ENCODE measurements at regions not wholly inside any gene's neighbourhood (a gene's known extent, or its start where the extent isn't known, plus 50 kb on each side); places are given as distances from the start of the nearest gene placed in this dataset.

DNA sequence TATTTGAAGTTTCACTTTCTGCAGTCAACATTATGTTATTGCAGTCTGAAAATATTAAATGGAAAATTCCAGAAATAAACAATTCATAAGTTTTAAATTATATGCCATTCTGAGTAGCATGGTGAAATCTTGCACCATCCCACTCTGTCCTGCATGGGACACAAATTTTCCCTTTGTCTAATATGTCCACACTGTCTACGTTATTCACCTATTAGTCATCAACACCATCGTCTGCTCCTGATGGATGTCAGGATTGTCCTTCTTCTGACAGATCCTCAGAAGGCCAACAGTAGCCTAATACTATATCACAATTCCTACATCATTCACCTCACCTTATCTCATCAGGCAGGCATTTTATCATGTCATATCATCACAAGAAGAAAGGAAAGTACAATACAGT, 163.1 kb downstream of the TXNL1 start:
- Histone ChIP-seq H3K4me3 (ENCODE audit: severe bottlenecking) (no peak overlapping the region), H3K27ac (ENCODE audit: poor library complexity, severe bottlenecking) (no peak overlapping the region), H3K36me3 (ENCODE audit: low read depth) (no peaks in the 10 kb centered on the region), H3K4me1 (ENCODE audit: insufficient read depth, poor library complexity, severe bottlenecking) (no peaks in the 10 kb centered on the region), H3K27me3 (ENCODE audit: insufficient read depth, poor library complexity, severe bottlenecking) (no peaks in the 10 kb centered on the region), H3K9me3 (ENCODE audit: severe bottlenecking) (no peaks in the 10 kb centered on the region)
- DNase-seq (ENCODE audit: low spot score) (no peak), ATAC-seq (ENCODE audit: low read depth) (peak; percentile 42; the same call in 2 of the 3 replicates)
- no peak for TF ChIP-seq CTCF (IDR thresholded peaks at IDR 0.05; ENCODE audit: poor library complexity, severe bottlenecking)

- no peak overlapping the region for H3K4me3 ChIP-seq (ENCODE audit: severe bottlenecking)
- no peak for DNase-seq (ENCODE audit: low spot score)
Observed at GRCh38 chr18:56473400-56474024, 164.9 kb downstream of the TXNL1 start.

DNA sequence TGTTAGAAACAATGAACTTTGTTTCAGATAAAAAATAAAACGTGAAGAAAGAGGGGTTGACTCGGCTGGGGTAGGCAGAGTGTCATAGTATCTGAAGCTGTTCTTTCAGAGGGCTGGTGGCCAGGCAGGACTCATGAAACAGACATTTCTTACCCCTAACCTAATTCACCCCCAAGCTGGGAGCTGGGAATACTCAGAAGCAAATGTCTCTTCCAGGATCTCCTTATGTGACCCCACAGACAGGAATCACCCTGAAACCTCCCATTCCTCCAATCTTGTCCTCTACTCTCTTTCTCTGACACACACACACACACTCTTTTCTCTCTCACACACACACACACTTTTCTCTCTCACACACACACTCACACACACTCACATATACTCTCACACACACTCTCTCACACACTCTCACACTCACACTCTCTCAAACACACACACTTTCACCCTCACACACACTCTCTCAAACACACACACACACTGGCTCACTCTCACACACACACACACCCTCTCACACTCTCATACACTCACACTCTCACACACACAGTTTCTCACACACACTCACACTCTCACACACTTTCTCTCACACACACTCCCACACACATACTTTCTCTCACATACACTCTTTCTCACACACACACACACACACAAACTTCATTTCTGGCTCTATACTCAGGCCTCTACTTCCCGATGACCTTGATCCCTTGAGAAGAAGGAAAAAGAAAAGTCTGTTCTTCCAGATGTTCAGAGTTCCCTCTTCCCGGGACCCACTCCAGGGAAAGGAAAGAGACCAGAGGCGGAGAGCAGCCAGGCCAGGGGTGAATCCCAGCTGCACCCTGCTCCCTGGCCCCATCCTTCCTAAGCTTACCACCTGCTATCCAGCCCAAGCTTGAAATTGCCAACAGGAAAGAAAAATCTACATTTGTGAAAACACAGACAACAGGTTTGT, 167.7 kb downstream of the TXNL1 start:
- TF ChIP-seq CTCF (IDR thresholded peaks at IDR 0.05; ENCODE audit: poor library complexity, severe bottlenecking): no peak
- no peak for DNase-seq (ENCODE audit: low spot score)
- no peaks in the 10 kb centered on the region for H3K9me3 ChIP-seq (ENCODE audit: severe bottlenecking)
- no peak for ATAC-seq (ENCODE audit: low read depth)
- H3K27ac ChIP-seq (ENCODE audit: poor library complexity, severe bottlenecking): no peak overlapping the region
- H3K27me3 ChIP-seq (ENCODE audit: insufficient read depth, poor library complexity, severe bottlenecking): no peaks in the 10 kb centered on the region
- no peaks in the 10 kb centered on the region for H3K36me3 ChIP-seq (ENCODE audit: low read depth)
- H3K4me3 ChIP-seq (ENCODE audit: severe bottlenecking): no peak overlapping the region
- H3K4me1 ChIP-seq (ENCODE audit: insufficient read depth, poor library complexity, severe bottlenecking): no peaks in the 10 kb centered on the region

More at GRCh38 chr18:56473400-56474024, 164.9 kb downstream of the TXNL1 start:
- Histone ChIP-seq H3K9me3 (ENCODE audit: severe bottlenecking) (no peaks in the 10 kb centered on the region), H3K27me3 (ENCODE audit: insufficient read depth, poor library complexity, severe bottlenecking) (no peaks in the 10 kb centered on the region), H3K4me1 (ENCODE audit: insufficient read depth, poor library complexity, severe bottlenecking) (no peaks in the 10 kb centered on the region), H3K27ac (ENCODE audit: poor library complexity, severe bottlenecking) (no peak overlapping the region), H3K36me3 (ENCODE audit: low read depth) (no peaks in the 10 kb centered on the region)
- ATAC-seq (ENCODE audit: low read depth): no peak
- TF ChIP-seq CTCF (IDR thresholded peaks at IDR 0.05; ENCODE audit: poor library complexity, severe bottlenecking): no peak

DNA sequence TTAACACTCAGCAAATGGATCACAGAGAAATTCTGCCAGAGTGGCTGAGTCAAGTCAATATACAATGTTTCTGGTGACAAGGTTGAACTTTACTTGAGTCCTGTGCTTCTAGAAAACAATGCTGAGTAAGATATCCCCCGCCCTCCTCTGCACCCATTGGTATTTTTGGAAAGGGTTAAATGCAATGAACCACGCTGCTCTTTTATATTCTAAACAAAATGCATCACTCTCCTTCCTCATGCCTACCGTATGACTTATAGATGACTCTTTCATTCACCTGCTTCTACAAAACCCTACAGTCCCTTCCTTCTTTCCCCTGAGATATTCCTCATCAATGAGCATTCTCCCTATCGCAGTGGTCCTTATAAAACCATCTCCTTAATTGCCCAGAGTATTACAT, 168.8 kb downstream of the TXNL1 start:
- TF ChIP-seq CTCF (IDR thresholded peaks at IDR 0.05; ENCODE audit: poor library complexity, severe bottlenecking): no peak
- Histone ChIP-seq H3K27ac (ENCODE audit: poor library complexity, severe bottlenecking) (no peak overlapping the region), H3K36me3 (ENCODE audit: low read depth) (no peaks in the 10 kb centered on the region), H3K4me1 (ENCODE audit: insufficient read depth, poor library complexity, severe bottlenecking) (no peaks in the 10 kb centered on the region), H3K4me3 (ENCODE audit: severe bottlenecking) (no peak overlapping the region), H3K27me3 (ENCODE audit: insufficient read depth, poor library complexity, severe bottlenecking) (no peaks in the 10 kb centered on the region), H3K9me3 (ENCODE audit: severe bottlenecking) (no peaks in the 10 kb centered on the region)
- DNase-seq (ENCODE audit: low spot score) (no peak), ATAC-seq (ENCODE audit: low read depth) (peak; percentile 46; the same call in 1 of the 3 replicates)
